Neural cell (in vitro differentiated cells): ENCODE measurements at regions not wholly inside any gene's neighbourhood (a gene's known extent, or its start where the extent isn't known, plus 50 kb on each side); places are given as distances from the start of the nearest gene placed in this dataset.

Experiments used
- H2AFZ ChIP-seq: fragments of 200-600, 300-800 bp; sonication (generic), shearing (Covaris generic); 2 replicates; pipeline ENCODE4 v1.6.0; 2014; ENCODE audit warnings: low read depth, mild to moderate bottlenecking, antibody characterized with exemption, low read length, moderate library complexity
- H3F3A ChIP-seq: fragments of 200-600 bp; shearing (Covaris generic); 2 replicates; pipeline ENCODE4 v1.6.1; 2016; ENCODE audit warnings: mild to moderate bottlenecking, moderate library complexity, mixed read lengths, antibody characterized with exemption, low read length; ENCODE audit not compliant: insufficient read depth, poor library complexity, severe bottlenecking
- H3K27ac ChIP-seq: fragments of 200-600, 300-800 bp; sonication (generic), shearing (Covaris generic); 2 replicates; pipeline ENCODE4 v1.5.1; 2014; ENCODE audit warnings: mild to moderate bottlenecking, low read length, moderate library complexity
- H3K27me3 ChIP-seq: fragments of 300-800, 200-600 bp; sonication (generic), shearing (Covaris generic); 2 replicates; pipeline ENCODE4 v1.6.0; 2014; ENCODE audit warnings: mild to moderate bottlenecking, low read depth, low read length, moderate library complexity; ENCODE audit not compliant: insufficient read depth
- H3K36me3 ChIP-seq: fragments of 300-800, 200-600 bp; sonication (generic), shearing (Covaris generic); 2 replicates; pipeline ENCODE4 v1.5.1; 2014; ENCODE audit warnings: mild to moderate bottlenecking, antibody characterized with exemption, low read length, moderate library complexity; ENCODE audit not compliant: insufficient read depth
- H3K4me2 ChIP-seq: fragments of 300-800, 200-600 bp; sonication (generic), shearing (Covaris generic); 2 replicates; pipeline ENCODE4 v1.6.0; 2014; ENCODE audit warnings: mild to moderate bottlenecking, low read length
- H3K4me3 ChIP-seq: fragments of 300-800, 200-600 bp; sonication (generic), shearing (Covaris generic); 2 replicates; pipeline ENCODE4 v1.5.1; 2014; ENCODE audit warnings: mild to moderate bottlenecking, low read length, moderate library complexity
- H3K79me2 ChIP-seq: fragments of 200-600 bp; shearing (Covaris generic); replicated peaks from 2 replicates; pipeline ENCODE4 v1.6.0; 2014; ENCODE audit warnings: mild to moderate bottlenecking, low read length, moderate library complexity; ENCODE audit not compliant: insufficient read depth
- H3K9ac ChIP-seq: fragments of 300-800, 200-600 bp; sonication (generic), shearing (Covaris generic); 2 replicates; pipeline ENCODE4 v1.6.1; 2016; ENCODE audit warnings: mild to moderate bottlenecking, low read length, mixed read lengths
- H3K9me2 ChIP-seq: fragments of 200-600 bp; shearing (Covaris generic); 2 replicates; pipeline ENCODE4 v1.6.1; 2016; ENCODE audit warnings: mild to moderate bottlenecking, low read length, mixed read lengths; ENCODE audit not compliant: insufficient read depth
- H3K9me3 ChIP-seq: fragments of 200-600, 300-800 bp; sonication (generic), shearing (Covaris generic); 2 replicates; pipeline ENCODE4 v1.6.1; 2016; ENCODE audit warnings: mild to moderate bottlenecking, mixed run types, low read length, moderate library complexity, mixed read lengths
- H4K20me1 ChIP-seq: fragments of 200-600 bp; shearing (Covaris generic); 2 replicates; pipeline ENCODE4 v1.6.1; 2016; ENCODE audit warnings: mild to moderate bottlenecking, mixed run types; ENCODE audit not compliant: insufficient read depth
- CTCF ChIP-seq: fragments of 450-650 bp; IDR thresholded peaks from 2 replicates; pipeline ENCODE4 v1.5.1; 2014; ENCODE audit warnings: antibody characterized with exemption, mild to moderate bottlenecking, moderate library complexity; ENCODE audit not compliant: poor library complexity, severe bottlenecking
- EP300 ChIP-seq: fragments of 450-650 bp; conservative IDR thresholded peaks from 2 replicates; pipeline ENCODE4 v1.6.1; 2014; ENCODE audit warnings: antibody characterized with exemption, mild to moderate bottlenecking, moderate library complexity; ENCODE audit not compliant: poor library complexity, severe bottlenecking
- MXI1 ChIP-seq: fragments of 450-650 bp; conservative IDR thresholded peaks from 2 replicates; pipeline ENCODE4 v1.6.1; 2014; ENCODE audit warnings: antibody characterized with exemption, mild to moderate bottlenecking; ENCODE audit not compliant: poor library complexity, severe bottlenecking
- POLR2AphosphoS5 ChIP-seq: IDR thresholded peaks from 2 replicates; pipeline ENCODE4 v1.6.1; 2012
- REST ChIP-seq: IDR thresholded peaks from 2 replicates; pipeline ENCODE4 v1.6.1; 2012; ENCODE audit warnings: borderline replicate concordance

GRCh38 chr4:116501954-116502353 is 583.4 kb downstream of the TRAM1L1 start:
- Histone ChIP-seq H3F3A (no peaks in the 10 kb centered on the region), H3K9ac (no peak overlapping the region), H3K9me3 (no peaks in the 10 kb centered on the region), H3K9me2 (no peaks in the 10 kb centered on the region), H4K20me1 (no peaks in the 10 kb centered on the region), H3K4me3 (no peak overlapping the region), H3K79me2 (no peaks in the 10 kb centered on the region), H3K4me2 (no peak overlapping the region), H3K27ac (no peak overlapping the region), H2AFZ (no peak overlapping the region), H3K27me3 (no peaks in the 10 kb centered on the region), H3K36me3 (no peaks in the 10 kb centered on the region)
- TF ChIP-seq EP300 (no peak), REST (no peak)

GRCh38 chr4:116500225-116500624 is 585.2 kb downstream of the TRAM1L1 start:
- Histone ChIP-seq H3K4me2 (no peak overlapping the region), H3K9ac (no peak overlapping the region), H3K79me2 (no peaks in the 10 kb centered on the region), H3K27ac (no peak overlapping the region), H2AFZ (no peak overlapping the region), H3K9me3 (no peaks in the 10 kb centered on the region), H3F3A (no peaks in the 10 kb centered on the region), H3K9me2 (no peaks in the 10 kb centered on the region), H3K27me3 (no peaks in the 10 kb centered on the region), H4K20me1 (no peaks in the 10 kb centered on the region), H3K36me3 (no peaks in the 10 kb centered on the region), H3K4me3 (no peak overlapping the region)
- TF ChIP-seq POLR2AphosphoS5 (peak; percentile 89), EP300 (peak; percentile 97), CTCF (no peak), REST (peak; percentile 76), MXI1 (no peak)
